ENCODE measurements at regions not wholly inside any gene's neighbourhood (a gene's known extent, or its start where the extent isn't known, plus 50 kb on each side); places are given as distances from the start of the nearest gene placed in this dataset.

DNA sequence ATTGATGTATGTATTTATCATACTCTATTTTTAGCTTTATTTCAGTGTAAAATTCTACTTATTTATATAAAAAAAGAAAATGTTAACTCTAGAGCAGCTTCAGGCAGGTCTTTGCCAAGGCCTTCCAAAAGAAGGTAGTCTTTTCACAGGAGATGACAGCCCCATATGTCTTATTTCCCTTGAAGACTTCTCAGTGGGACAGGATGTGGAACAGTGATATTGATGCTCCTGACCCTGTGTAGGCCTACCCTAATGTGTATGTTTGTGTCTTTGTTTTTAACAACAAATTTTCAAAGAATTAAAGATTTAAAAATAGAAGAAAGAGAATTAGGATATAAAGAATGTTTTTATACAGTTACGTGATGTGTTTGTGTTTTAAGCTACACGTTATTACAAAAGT is 1593.6 kb downstream of the AMY1C start:
- Histone ChIP-seq H3K4me3 (no peak overlapping the region), H3K9ac (ENCODE audit: control insufficient read depth, insufficient read depth, low read length) (no peak overlapping the region), H3K27me3 (replicated peaks in 1 of 2; ENCODE audit: control insufficient read depth in 2 of 2, insufficient read depth in 2 of 2, low read length in 1 of 2) (no peaks in the 10 kb centered on the region), H3K36me3 (ENCODE audit: control insufficient read depth in 2 of 2, insufficient read depth in 2 of 2, low read length in 1 of 2) (no peaks in the 10 kb centered on the region), H3K9me3 (replicated peaks; ENCODE audit: control insufficient read depth, insufficient read depth, low read length) (no peaks in the 10 kb centered on the region), H2AFZ (ENCODE audit: control insufficient read depth, low read depth, low read length) (no peak overlapping the region), H3K4me2 (ENCODE audit: control insufficient read depth, insufficient read depth) (no peak overlapping the region), H4K20me1 (ENCODE audit: control insufficient read depth, insufficient read depth) (no peaks in the 10 kb centered on the region), H3K79me2 (ENCODE audit: control insufficient read depth, insufficient read depth, low read length) (no peaks in the 10 kb centered on the region), H3K4me1 (ENCODE audit: control insufficient read depth, insufficient read depth, low read length) (no peaks in the 10 kb centered on the region), H3K27ac (ENCODE audit: control insufficient read depth, insufficient read depth) (no peak overlapping the region)
- no TSS peak for BruUV-seq (replicated peaks)
- DNase-seq (ENCODE audit: low read depth, low spot score) (no peak), ATAC-seq (no peak), FAIRE-seq (no peak)
- in situ Hi-C loops (cut with MboI) = no loop called here
- RAD21 ChIA-PET (ENCODE audit: unreplicated experiment) = no interaction called here
- 26% methylated on average over 2 of the region's 2 CpGs for WGBS (ENCODE audit: insufficient coverage, insufficient replicate concordance, low lambda C conversion rate, missing lambda C conversion rate)
- SMC1A ChIA-PET (ENCODE audit: uncharacterized antibody, unreplicated experiment) = no interaction called here
- TF ChIP-seq SP1 (IDR thresholded peaks at IDR 0.05; ENCODE audit: low read depth, low read length) (no peak), TBL1XR1 (IDR thresholded peaks at IDR 0.05; ENCODE audit: low read depth, low read length) (no peak), EP300 (IDR thresholded peaks at IDR 0.05; ENCODE audit: borderline replicate concordance in 1 of 2, control insufficient read depth in 1 of 2, low read depth in 2 of 2, low read length in 2 of 2) (no peak), REST (IDR thresholded peaks at IDR 0.05; ENCODE audit: low read depth, low read length) (no peak), DPF2 (IDR thresholded peaks at IDR 0.05) (no peak)
- POLR2A ChIA-PET = no interaction called here
- CTCF ChIA-PET = interaction anchor here (1.1 kb wide), 1 partner anchor 11 kb away, joined by 3 read pairs; no protein-coding TSS in a partner anchor
- intact Hi-C loops (cut with micrococcal nuclease; ENCODE audit: unreplicated experiment) = no loop called here

All from GM12878 (cell line).